Astrocyte of the cerebellum (primary cell): ENCODE measurements at regions not wholly inside any gene's neighbourhood (a gene's known extent, or its start where the extent isn't known, plus 50 kb on each side); places are given as distances from the start of the nearest gene placed in this dataset.

ENCODE experiments used
- DNase-seq: peaks from one replicate; pipeline ENCODE4 v3.0.0-alpha.2; 2011; ENCODE audit warnings: low read depth
- H3K4me3 ChIP-seq: 2 replicates; pipeline ENCODE4 v1.5.1; 2011; ENCODE audit warnings: mild to moderate bottlenecking, low read depth, low read length, moderate library complexity
- in situ Hi-C: cut with HindIII; loops from 2 replicates; pipeline ENCODE4 v1.10.0; 2017; ENCODE audit warnings: low sequenced_read_pairs
- TF ChIP-seq, protein P1 (sequence below): IDR thresholded peaks from 2 replicates; pipeline ENCODE4 v1.5.1; 2012; ENCODE audit warnings: low read length, low read depth, moderate library complexity, mild to moderate bottlenecking; ENCODE audit errors: missing control alignments

DNA sequence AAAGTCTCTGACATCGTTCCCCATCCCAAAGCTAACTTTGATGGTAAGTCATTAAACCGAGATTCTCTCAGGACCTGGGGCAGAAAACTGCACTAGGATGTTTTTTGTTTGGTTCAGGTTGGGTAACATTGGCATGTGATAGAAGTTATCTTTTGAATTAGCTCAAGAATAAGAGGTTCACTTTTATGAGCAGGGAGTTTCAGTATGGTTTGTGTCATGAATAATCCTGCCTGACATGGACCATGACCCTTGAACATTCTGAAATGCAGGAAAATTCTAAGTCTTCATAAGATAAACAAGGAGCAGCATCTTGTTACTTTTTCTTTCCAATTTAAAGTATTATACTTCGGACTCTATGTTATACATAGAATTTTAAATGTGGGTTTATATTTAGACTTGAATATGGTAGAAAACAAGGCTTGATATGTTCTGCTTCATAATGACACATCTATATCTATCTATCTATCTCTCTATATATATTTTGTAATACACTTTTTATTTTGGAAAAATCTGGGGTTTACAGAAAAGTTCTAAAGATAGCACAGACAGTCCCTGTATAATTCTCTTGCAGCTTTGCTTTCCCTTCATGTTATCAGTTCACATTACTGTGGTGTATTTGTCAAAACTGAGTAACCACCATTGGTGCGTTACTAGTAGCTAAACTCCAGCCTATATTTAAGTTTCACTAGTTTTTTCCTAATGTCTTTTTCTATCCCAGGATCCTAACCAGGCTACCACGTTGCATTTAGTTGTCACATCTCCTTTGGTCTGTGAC is 102.7 kb upstream of the TAF11L2 start:
- in situ Hi-C loops: no loop called here
- TF ChIP-seq, protein P1, sequence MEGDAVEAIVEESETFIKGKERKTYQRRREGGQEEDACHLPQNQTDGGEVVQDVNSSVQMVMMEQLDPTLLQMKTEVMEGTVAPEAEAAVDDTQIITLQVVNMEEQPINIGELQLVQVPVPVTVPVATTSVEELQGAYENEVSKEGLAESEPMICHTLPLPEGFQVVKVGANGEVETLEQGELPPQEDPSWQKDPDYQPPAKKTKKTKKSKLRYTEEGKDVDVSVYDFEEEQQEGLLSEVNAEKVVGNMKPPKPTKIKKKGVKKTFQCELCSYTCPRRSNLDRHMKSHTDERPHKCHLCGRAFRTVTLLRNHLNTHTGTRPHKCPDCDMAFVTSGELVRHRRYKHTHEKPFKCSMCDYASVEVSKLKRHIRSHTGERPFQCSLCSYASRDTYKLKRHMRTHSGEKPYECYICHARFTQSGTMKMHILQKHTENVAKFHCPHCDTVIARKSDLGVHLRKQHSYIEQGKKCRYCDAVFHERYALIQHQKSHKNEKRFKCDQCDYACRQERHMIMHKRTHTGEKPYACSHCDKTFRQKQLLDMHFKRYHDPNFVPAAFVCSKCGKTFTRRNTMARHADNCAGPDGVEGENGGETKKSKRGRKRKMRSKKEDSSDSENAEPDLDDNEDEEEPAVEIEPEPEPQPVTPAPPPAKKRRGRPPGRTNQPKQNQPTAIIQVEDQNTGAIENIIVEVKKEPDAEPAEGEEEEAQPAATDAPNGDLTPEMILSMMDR: no peak
- DNase-seq: no peak
- no peak overlapping the region for H3K4me3 ChIP-seq

DNA sequence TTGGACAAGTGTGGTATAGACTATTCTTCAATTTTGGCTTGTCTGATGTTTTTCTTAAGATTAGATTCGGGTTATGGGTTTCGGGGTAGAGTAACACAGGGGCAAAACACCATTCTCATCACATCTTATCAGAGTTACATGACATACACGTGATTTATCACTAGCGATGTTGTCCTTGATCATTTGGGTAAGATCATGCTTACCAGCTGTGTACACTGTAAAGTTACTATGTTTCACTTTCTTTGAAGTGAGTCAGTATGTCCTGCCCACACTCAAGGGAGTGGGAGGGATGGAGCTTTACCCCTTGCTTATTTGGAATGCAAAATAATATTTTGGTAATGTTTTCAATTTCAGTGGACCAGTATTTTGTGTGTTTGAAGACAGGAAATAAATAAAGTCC is 101.8 kb upstream of the TAF11L2 start:
- DNase-seq: no peak
- in situ Hi-C loops: no loop called here

DNA sequence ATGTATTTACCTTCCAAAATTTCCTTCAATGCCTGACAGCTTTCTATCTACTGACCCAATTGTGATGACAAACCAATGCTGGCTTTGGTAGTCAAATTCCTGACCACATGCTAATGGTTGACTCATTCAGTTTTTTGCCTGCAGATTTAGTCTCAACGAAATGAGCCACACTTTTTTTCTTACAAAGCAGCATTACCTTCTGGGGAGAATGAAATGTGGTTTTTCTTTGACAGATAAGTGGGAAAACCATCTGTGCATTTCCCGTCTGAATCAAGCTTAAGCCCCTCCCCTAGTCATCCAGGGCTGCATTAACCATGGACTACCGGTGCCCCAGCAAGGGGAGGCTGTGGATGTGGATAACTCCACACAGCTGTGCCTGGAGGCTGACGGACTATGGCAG is 99.6 kb upstream of the TAF11L2 start:
- TF ChIP-seq, protein P1: no peak
- no peak overlapping the region for H3K4me3 ChIP-seq
- peak; percentile 96 for DNase-seq
- in situ Hi-C loops: no loop called here

More for the DNA sequence above, 101.8 kb upstream of the TAF11L2 start:
- TF ChIP-seq, protein P1: no peak
- no peak overlapping the region for H3K4me3 ChIP-seq

DNA sequence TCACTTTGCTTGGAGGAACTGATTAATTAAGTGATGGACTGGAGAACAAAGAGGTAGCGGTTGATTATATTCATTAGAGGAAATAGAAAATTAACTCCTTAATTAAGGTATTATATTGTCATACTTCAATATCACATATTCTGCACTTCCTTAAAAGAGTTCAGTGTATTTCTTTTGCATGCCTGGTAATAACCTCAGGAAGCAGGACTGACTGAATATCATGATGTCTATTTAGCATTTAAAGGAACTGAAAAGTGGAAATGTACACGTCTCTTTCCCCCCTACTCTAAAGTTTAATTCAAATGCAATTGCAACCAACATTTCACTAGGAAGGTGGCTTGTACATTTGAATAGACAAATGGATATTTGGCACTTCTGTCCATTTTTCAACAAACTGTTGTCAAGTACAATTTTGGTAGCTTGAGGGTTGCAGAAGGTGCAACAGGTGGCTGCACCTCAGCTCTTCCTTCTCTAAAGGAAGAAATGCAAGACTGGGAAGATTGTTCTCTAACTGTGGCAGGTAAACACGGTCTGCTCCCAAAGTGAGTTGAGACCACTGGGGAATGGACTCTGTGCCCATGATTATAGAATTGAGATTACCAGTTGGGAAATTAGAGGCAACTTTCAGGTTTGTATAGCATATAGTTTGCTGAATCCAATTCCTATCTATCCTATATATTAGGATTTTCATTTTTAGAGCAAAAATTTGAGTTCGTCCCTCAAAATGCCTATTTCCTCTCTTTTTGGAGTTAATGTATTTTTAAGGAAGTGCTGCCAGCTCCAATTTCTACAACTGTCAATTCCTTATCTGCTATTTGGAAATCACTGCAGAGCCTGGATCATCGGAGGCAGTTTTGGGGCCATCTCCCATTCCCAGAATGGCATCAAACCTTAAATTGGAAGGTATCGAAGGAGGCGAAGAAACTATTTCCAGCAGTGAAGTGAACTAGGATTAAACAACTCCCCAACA is 98.9 kb upstream of the TAF11L2 start:
- TF ChIP-seq, protein P1: no peak
- in situ Hi-C loops: no loop called here
- no peak for DNase-seq
- H3K4me3 ChIP-seq: no peak overlapping the region

DNA sequence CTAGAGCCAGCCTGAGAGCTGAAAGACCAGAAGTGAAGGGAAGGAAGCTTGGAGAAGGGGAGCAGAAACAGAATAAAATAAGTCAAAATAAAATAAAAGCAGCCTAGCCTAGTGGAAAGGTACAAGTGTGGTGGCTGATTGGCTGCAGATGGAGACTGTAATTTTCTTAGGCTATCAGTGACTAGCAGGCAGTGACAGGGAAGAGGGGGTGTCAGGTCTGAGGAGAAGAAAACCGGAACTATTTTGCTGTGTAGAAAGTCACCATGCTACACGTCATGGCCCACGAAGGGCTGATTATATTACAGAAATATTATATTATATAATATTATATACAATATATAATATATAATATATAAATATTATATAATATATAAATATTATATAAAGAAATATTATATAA is 98.1 kb upstream of the TAF11L2 start:
- TF ChIP-seq, protein P1: no peak
- no peak overlapping the region for H3K4me3 ChIP-seq
- no peak for DNase-seq
- in situ Hi-C loops: no loop called here

DNA sequence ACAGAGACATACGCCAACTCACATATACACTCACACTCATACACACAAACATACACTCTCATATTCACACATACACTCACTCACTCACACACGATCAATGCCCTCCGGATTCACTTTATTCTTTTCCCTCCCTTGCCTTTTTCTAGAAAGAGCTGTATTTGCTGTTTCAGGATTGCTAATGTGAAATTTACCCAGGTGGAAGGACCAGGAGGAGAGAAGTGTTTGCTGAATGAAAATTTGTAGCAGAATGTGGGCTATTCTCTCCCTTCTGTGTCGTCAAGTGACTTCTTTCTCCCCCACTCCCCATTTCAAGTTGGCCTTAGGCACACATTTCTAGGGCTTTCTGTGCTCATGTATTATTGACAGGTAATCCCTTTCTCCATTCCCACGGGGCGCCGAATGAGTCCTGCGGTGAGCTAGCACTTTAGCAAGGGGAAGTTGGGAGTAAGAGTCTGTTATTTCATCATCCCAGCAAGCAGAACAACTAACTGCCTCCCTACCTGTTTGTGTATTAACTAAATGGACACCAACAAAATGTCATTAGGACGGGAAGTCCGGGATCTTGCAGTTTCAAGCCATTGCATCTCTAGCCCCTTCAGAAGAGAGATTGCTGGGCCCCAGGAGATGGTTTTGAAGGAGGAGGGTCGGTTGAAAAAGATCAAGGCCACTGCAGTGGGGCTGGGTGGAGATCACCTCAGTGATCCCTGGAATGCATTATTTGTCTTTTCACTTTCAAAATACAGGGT is 97.1 kb upstream of the TAF11L2 start:
- H3K4me3 ChIP-seq: no peak overlapping the region
- in situ Hi-C loops: no loop called here
- DNase-seq: no peak
- TF ChIP-seq, protein P1: no peak
